GM19351 (cell line): ENCODE measurements at regions not wholly inside any gene's neighbourhood (a gene's known extent, or its start where the extent isn't known, plus 50 kb on each side); places are given as distances from the start of the nearest gene placed in this dataset.
"Not testable (repeated sequence)": the region's sequence is repeated elsewhere in the genome, so short reads cannot be mapped to it uniquely, and the experiment has no call there.

Experiments used
- ATAC-seq: cut with Tn5 transposase; IDR thresholded peaks from one replicate; pipeline ENCODE4 v1.9.1; 2021; ENCODE audit warnings: mild to moderate bottlenecking, moderate library complexity; ENCODE audit not compliant: unreplicated experiment

GRCh38 chr17:20896153-20896649 lies 146.6 kb downstream of the USP22 start:
- no peak for ATAC-seq

GRCh38 chr17:20898726-20899125 lies 144.1 kb downstream of the USP22 start:
- ATAC-seq = not testable (repeated sequence)

- ATAC-seq = not testable (repeated sequence)
Measured at GRCh38 chr17:20902496-20902895, 140.3 kb downstream of the USP22 start.

- not testable (repeated sequence) for ATAC-seq
Measured at GRCh38 chr17:20903549-20903948, 139.3 kb downstream of the USP22 start.

- ATAC-seq = peak; percentile 99
Measured at GRCh38 chr17:20908313-20909267, 134.2 kb downstream of the USP22 start.

GRCh38 chr17:20914658-20915057 lies 128.2 kb downstream of the USP22 start:
- no peak for ATAC-seq

GRCh38 chr17:20916383-20916782 lies 126.4 kb downstream of the USP22 start:
- no peak for ATAC-seq

- ATAC-seq = not testable (repeated sequence)
Measured at GRCh38 chr17:20917610-20918306, 125.1 kb downstream of the USP22 start.

GRCh38 chr17:20920095-20920814 lies 122.6 kb downstream of the USP22 start:
- no peak for ATAC-seq

GRCh38 chr17:20920815-20921199 lies 122.0 kb downstream of the USP22 start:
- ATAC-seq = no peak

- no peak for ATAC-seq
Measured at GRCh38 chr17:20922128-20922670, 120.6 kb downstream of the USP22 start.

- no peak for ATAC-seq
Measured at GRCh38 chr17:20924306-20924705, 118.5 kb downstream of the USP22 start.

GRCh38 chr17:20925091-20925490 lies 117.7 kb downstream of the USP22 start:
- no peak for ATAC-seq

- ATAC-seq = no peak
Measured at GRCh38 chr17:20925954-20926353, 116.9 kb downstream of the USP22 start.

GRCh38 chr17:20926532-20926931 lies 116.3 kb downstream of the USP22 start:
- no peak for ATAC-seq

GRCh38 chr17:20927308-20927977 lies 115.4 kb downstream of the USP22 start:
- ATAC-seq = no peak

- no peak for ATAC-seq
Measured at GRCh38 chr17:20929334-20929733, 113.5 kb downstream of the USP22 start.

- no peak for ATAC-seq
Measured at GRCh38 chr17:20930081-20930760, 112.6 kb downstream of the USP22 start.

- ATAC-seq = not testable (repeated sequence)
Measured at GRCh38 chr17:20933040-20933439, 109.8 kb downstream of the USP22 start.

- ATAC-seq = no peak
Measured at GRCh38 chr17:20934288-20934687, 108.5 kb downstream of the USP22 start.
